Hepatocyte (in vitro differentiated cells): ENCODE measurements at regions not wholly inside any gene's neighbourhood (a gene's known extent, or its start where the extent isn't known, plus 50 kb on each side); places are given as distances from the start of the nearest gene placed in this dataset.
"Not testable (repeated sequence)": the region's sequence is repeated elsewhere in the genome, so short reads cannot be mapped to it uniquely, and the experiment has no call there.

ENCODE experiments used
- DNase-seq: peaks from one replicate; pipeline ENCODE4 v3.0.0-alpha.2; 2016; ENCODE audit warnings: low spot score
- H2AFZ ChIP-seq: fragments of 200-600 bp; sonication (generic); 2 replicates; pipeline ENCODE4 v1.6.0; 2016; ENCODE audit warnings: antibody characterized with exemption, mild to moderate bottlenecking
- H3K27ac ChIP-seq: fragments of 200-600 bp; sonication (generic); 2 replicates; pipeline ENCODE4 v1.5.1; 2016; ENCODE audit warnings: mild to moderate bottlenecking
- H3K27me3 ChIP-seq: fragments of 200-600 bp; sonication (generic); 2 replicates; pipeline ENCODE4 v1.6.1; 2016
- H3K36me3 ChIP-seq: fragments of 200-600 bp; sonication (generic); replicated peaks from 2 replicates; pipeline ENCODE4 v1.5.1; 2016; ENCODE audit warnings: low read depth; ENCODE audit not compliant: insufficient read depth
- H3K4me1 ChIP-seq: fragments of 200-600 bp; sonication (generic); 2 replicates; pipeline ENCODE4 v1.5.1; 2016; ENCODE audit warnings: mild to moderate bottlenecking, moderate library complexity; ENCODE audit not compliant: insufficient read depth
- H3K4me2 ChIP-seq: fragments of 200-600 bp; sonication (generic); 2 replicates; pipeline ENCODE4 v1.6.0; 2016
- H3K4me3 ChIP-seq: fragments of 200-600 bp; sonication (generic); 2 replicates; pipeline ENCODE4 v1.5.1; 2016; ENCODE audit warnings: mild to moderate bottlenecking
- H3K79me2 ChIP-seq: fragments of 200-600 bp; sonication (generic); 2 replicates; pipeline ENCODE4 v1.6.0; 2017; ENCODE audit warnings: mild to moderate bottlenecking
- H3K9me2 ChIP-seq: fragments of 200-600 bp; sonication (generic); replicated peaks from 2 replicates; pipeline ENCODE4 v1.6.0; 2017; ENCODE audit warnings: mild to moderate bottlenecking; ENCODE audit not compliant: insufficient read depth
- H3K9me3 ChIP-seq: fragments of 200-600 bp; sonication (generic); 2 replicates; pipeline ENCODE4 v1.5.1; 2016; ENCODE audit warnings: low read depth, mild to moderate bottlenecking
- H4K20me1 ChIP-seq: fragments of 200-600 bp; sonication (generic); 2 replicates; pipeline ENCODE4 v1.6.0; 2016; ENCODE audit warnings: mild to moderate bottlenecking; ENCODE audit not compliant: insufficient read depth, poor library complexity, severe bottlenecking
- CTCF ChIP-seq: fragments of 200-600 bp; sonication (generic); IDR thresholded peaks from 2 replicates; pipeline ENCODE4 v1.5.1; 2016; ENCODE audit warnings: antibody characterized with exemption, mild to moderate bottlenecking; ENCODE audit not compliant: poor library complexity
- EZH2 ChIP-seq: fragments of 200-600 bp; sonication (generic); IDR thresholded peaks from 2 replicates; pipeline ENCODE4 v1.6.1; 2016; ENCODE audit warnings: antibody characterized with exemption, mild to moderate bottlenecking, borderline replicate concordance
- WGBS: methylation state at CpG from one replicate; pipeline ENCODE4 v1.1.6; 2016; ENCODE audit warnings: low lambda C conversion rate; ENCODE audit errors: missing lambda C conversion rate; 5-methylcytosine and 5-hydroxymethylcytosine counted together

- not testable (repeated sequence) for H3K36me3 ChIP-seq, H3K4me1 ChIP-seq, H3K4me3 ChIP-seq, H3K4me2 ChIP-seq, H3K9me3 ChIP-seq, H2AFZ ChIP-seq, H3K9me2 ChIP-seq, H3K79me2 ChIP-seq, DNase-seq, H3K27me3 ChIP-seq, H4K20me1 ChIP-seq, H3K27ac ChIP-seq
Measured at GRCh38 chr2:131717907-131718306, 190.2 kb downstream of the CCDC74A start.

GRCh38 chr2:131721163-131721562, 193.5 kb downstream of the CCDC74A start:
- not testable (repeated sequence) for H3K36me3 ChIP-seq, H3K4me1 ChIP-seq, H3K27me3 ChIP-seq, H3K4me3 ChIP-seq, H4K20me1 ChIP-seq, DNase-seq, H2AFZ ChIP-seq, H3K79me2 ChIP-seq, H3K9me3 ChIP-seq, H3K9me2 ChIP-seq
- peak overlapping the region; percentile 86 for H3K27ac ChIP-seq
- 66% methylated on average over 6 of the region's 6 CpGs for WGBS
- peak overlapping the region; percentile 46 for H3K4me2 ChIP-seq

GRCh38 chr2:131722256-131722655, 194.6 kb downstream of the CCDC74A start:
- DNase-seq, H3K79me2 ChIP-seq, H4K20me1 ChIP-seq, H3K36me3 ChIP-seq, H3K4me2 ChIP-seq, H3K27me3 ChIP-seq, H3K4me3 ChIP-seq, H3K9me3 ChIP-seq, H3K4me1 ChIP-seq, H2AFZ ChIP-seq, H3K9me2 ChIP-seq: not testable (repeated sequence)
- 86% methylated on average over 2 of the region's 2 CpGs for WGBS
- peak overlapping the region; percentile 20 for H3K27ac ChIP-seq

- TF ChIP-seq CTCF (no peak), EZH2 (no peak)
- no peaks in the 10 kb centered on the region for H3K36me3 ChIP-seq
- no peaks in the 10 kb centered on the region for H3K9me3 ChIP-seq
- H3K27me3 ChIP-seq, result no peaks in the 10 kb centered on the region
- no peak overlapping the region for H3K4me2 ChIP-seq
- no peaks in the 10 kb centered on the region for H4K20me1 ChIP-seq
- H3K4me1 ChIP-seq, result no peaks in the 10 kb centered on the region
- no peak overlapping the region for H3K4me3 ChIP-seq
- H3K27ac ChIP-seq, result no peak overlapping the region
- 97% methylated on average over 34 of the region's 46 CpGs for WGBS
- no peak overlapping the region for H2AFZ ChIP-seq
- H3K79me2 ChIP-seq, result no peaks in the 10 kb centered on the region
- H3K9me2 ChIP-seq, result no peaks in the 10 kb centered on the region
- DNase-seq, result no peak
Measured at GRCh38 chr2:131724019-131724418, 196.3 kb downstream of the CCDC74A start.

- not testable (repeated sequence) for H2AFZ ChIP-seq, H3K36me3 ChIP-seq, H3K79me2 ChIP-seq, H3K27me3 ChIP-seq, H3K4me2 ChIP-seq, H3K27ac ChIP-seq, DNase-seq, H4K20me1 ChIP-seq, H3K4me1 ChIP-seq, H3K9me2 ChIP-seq, H3K9me3 ChIP-seq, H3K4me3 ChIP-seq
Measured at GRCh38 chr2:131728451-131728850, 200.8 kb downstream of the CCDC74A start.

GRCh38 chr2:131733530-131733929, 205.8 kb downstream of the CCDC74A start:
- WGBS, result 81% methylated on average over 1 of the region's 1 CpG
- not testable (repeated sequence) for H3K4me1 ChIP-seq

GRCh38 chr2:131736406-131736805, 208.7 kb downstream of the CCDC74A start:
- WGBS, result 96% methylated on average over 1 of the region's 1 CpG
- H3K9me2 ChIP-seq, H3K4me3 ChIP-seq, H3K4me2 ChIP-seq, H3K9me3 ChIP-seq, H2AFZ ChIP-seq, H3K79me2 ChIP-seq, H3K36me3 ChIP-seq, H3K27ac ChIP-seq, H4K20me1 ChIP-seq, DNase-seq, H3K27me3 ChIP-seq, H3K4me1 ChIP-seq: not testable (repeated sequence)

More at GRCh38 chr2:131733530-131733929, 205.8 kb downstream of the CCDC74A start:
- not testable (repeated sequence) for H3K4me3 ChIP-seq, H4K20me1 ChIP-seq, H2AFZ ChIP-seq, H3K36me3 ChIP-seq, DNase-seq, H3K27ac ChIP-seq, H3K9me2 ChIP-seq, H3K79me2 ChIP-seq, H3K4me2 ChIP-seq, H3K27me3 ChIP-seq, H3K9me3 ChIP-seq

GRCh38 chr2:131738533-131738932, 210.8 kb downstream of the CCDC74A start:
- DNase-seq, H3K4me3 ChIP-seq, H3K4me2 ChIP-seq, H3K27ac ChIP-seq, H3K79me2 ChIP-seq, H2AFZ ChIP-seq, H3K4me1 ChIP-seq, H4K20me1 ChIP-seq, H3K27me3 ChIP-seq, H3K9me3 ChIP-seq, H3K9me2 ChIP-seq, H3K36me3 ChIP-seq: not testable (repeated sequence)
- 63% methylated on average over 2 of the region's 2 CpGs for WGBS

- 48% methylated on average over 1 of the region's 1 CpG for WGBS
- not testable (repeated sequence) for H4K20me1 ChIP-seq
Measured at GRCh38 chr2:131738996-131739434, 211.3 kb downstream of the CCDC74A start.

More at GRCh38 chr2:131738996-131739434, 211.3 kb downstream of the CCDC74A start:
- H2AFZ ChIP-seq, H3K9me2 ChIP-seq, H3K27me3 ChIP-seq, H3K4me1 ChIP-seq, DNase-seq, H3K79me2 ChIP-seq, H3K4me3 ChIP-seq, H3K9me3 ChIP-seq, H3K36me3 ChIP-seq, H3K27ac ChIP-seq, H3K4me2 ChIP-seq: not testable (repeated sequence)
